B cell (primary cell): ENCODE measurements at regions not wholly inside any gene's neighbourhood (a gene's known extent, or its start where the extent isn't known, plus 50 kb on each side); places are given as distances from the start of the nearest gene placed in this dataset.
A peak's percentile ranks its signal among the peaks of the same experiment; 100 is the strongest.

Experiments used
- ATAC-seq: fragments of 200-7000 bp; cut with Tn5 transposase; one replicate; pipeline ENCODE4 v1.10.0; 2021; ENCODE audit warnings: low read depth, mild to moderate bottlenecking, moderate number of reproducible peaks, moderate library complexity
- CTCF ChIA-PET: fragments of 350-600 bp; sonication (Branson Sonifier 250); formaldehyde crosslinking; loops from one replicate; lab custom pipeline; 2021; ENCODE audit warnings: antibody characterized with exemption, inconsistent platforms; lab: Charles Lee
- POLR2A ChIA-PET: fragments of 350-600 bp; sonication (Branson Sonifier 250); formaldehyde crosslinking; loops from one replicate; lab custom pipeline; 2021; ENCODE audit warnings: antibody characterized with exemption; lab: Charles Lee
- DNase-seq: peaks from one replicate; pipeline ENCODE4 v3.0.0; 2013
- H2AFZ ChIP-seq: 2 replicates; pipeline ENCODE4 v1.6.1; 2012; ENCODE audit warnings: mild to moderate bottlenecking, low read depth, low read length; ENCODE audit not compliant: insufficient read depth, poor library complexity, severe bottlenecking
- H3K27ac ChIP-seq, 2 donors: 1 replicate in 1 of 2; 2 replicates in 1 of 2; pipeline ENCODE4 v1.5.1; 2012 to 2013; ENCODE audit warnings: low read length in 2 of 2, mild to moderate bottlenecking in 2 of 2, moderate library complexity in 1 of 2
- H3K27me3 ChIP-seq, 4 experiments: fragments of 200-600 bp in 1 of 4; sonication (generic) in 1 of 4; replicated peaks in 1 of 4; 1 replicate in 2 of 4; 2 replicates in 2 of 4; pipeline versions ENCODE4 v1.6.1 to v1.7.0; 2013 to 2016; ENCODE audit warnings: low read length in 3 of 4, mild to moderate bottlenecking in 2 of 4, mixed read lengths in 1 of 4, moderate library complexity in 1 of 4; ENCODE audit not compliant: insufficient read depth in 4 of 4, control insufficient read depth in 3 of 4; ENCODE audit errors: control extremely low read depth in 1 of 4
- H3K36me3 ChIP-seq, 2 experiments: replicated peaks in 1 of 2; 1 replicate in 1 of 2; 2 replicates in 1 of 2; pipeline versions ENCODE4 v1.6.1 to v1.7.1; 2013; ENCODE audit warnings: low read length in 1 of 2; ENCODE audit not compliant: insufficient read depth in 2 of 2, control insufficient read depth in 1 of 2; ENCODE audit errors: control extremely low read depth in 1 of 2, extremely low read depth in 1 of 2
- H3K4me1 ChIP-seq, 2 donors: fragments of 200-600 bp in 1 of 2; sonication (generic) in 1 of 2; 1 replicate in 1 of 2; 2 replicates in 1 of 2; pipeline versions ENCODE4 v1.5.1 to v1.6.1; 2013 to 2017; ENCODE audit warnings: low read length in 2 of 2; ENCODE audit not compliant: control insufficient read depth in 2 of 2, insufficient read depth in 2 of 2
- H3K4me2 ChIP-seq: replicated peaks from 2 replicates; pipeline ENCODE3; 2012; ENCODE audit warnings: mild to moderate bottlenecking, low read depth, low read length; ENCODE audit not compliant: poor library complexity, severe bottlenecking
- H3K4me3 ChIP-seq, 5 experiments: fragments of 200-600 bp in 1 of 5; sonication (generic) in 1 of 5; 1 replicate in 3 of 5; 2 replicates in 2 of 5; pipeline versions ENCODE4 v1.5.1 to v1.7.0; 2011 to 2016; ENCODE audit warnings: low read length in 4 of 5, mild to moderate bottlenecking in 4 of 5, low read depth in 2 of 5, control low read depth in 1 of 5, moderate library complexity in 1 of 5; ENCODE audit not compliant: insufficient read depth in 1 of 5; ENCODE audit errors: control extremely low read depth in 1 of 5, extremely low read depth in 1 of 5
- H3K79me2 ChIP-seq: fragments of 200-600 bp; sonication (generic); one replicate; pipeline ENCODE4 v1.6.0; 2016; ENCODE audit warnings: low read length; ENCODE audit not compliant: control insufficient read depth, insufficient read depth
- H3K9ac ChIP-seq: fragments of 200-600 bp; sonication (generic); 2 replicates; pipeline ENCODE4 v1.6.1; 2017; ENCODE audit warnings: mild to moderate bottlenecking, low read length, moderate library complexity
- H3K9me3 ChIP-seq, 3 donors: one replicate each; pipeline versions ENCODE4 v1.6.1 to v1.7.1; 2013; ENCODE audit warnings: low read length in 2 of 3; ENCODE audit not compliant: control insufficient read depth in 2 of 3, insufficient read depth in 1 of 3; ENCODE audit errors: control extremely low read depth in 1 of 3
- H4K20me1 ChIP-seq: 2 replicates; pipeline ENCODE4 v1.6.0; 2012; ENCODE audit warnings: mild to moderate bottlenecking, low read length; ENCODE audit not compliant: insufficient read depth, control insufficient read depth, poor library complexity, severe bottlenecking
- H3K27ac Mint-ChIP-seq: one replicate; pipeline ENCODE4 v1.8.0; 2021; ENCODE audit warnings: mixed read lengths
- H3K27me3 Mint-ChIP-seq: one replicate; pipeline ENCODE4 v1.8.0; 2021; ENCODE audit warnings: mixed read lengths
- H3K4me1 Mint-ChIP-seq: one replicate; pipeline ENCODE4 v1.8.0; 2021; ENCODE audit warnings: mixed read lengths
- H3K4me3 Mint-ChIP-seq: one replicate; pipeline ENCODE4 v1.8.0; 2021; ENCODE audit warnings: mixed read lengths
- H3K9me3 Mint-ChIP-seq: one replicate; pipeline ENCODE4 v1.8.0; 2022; ENCODE audit warnings: mixed read lengths; ENCODE audit not compliant: insufficient read depth
- CTCF ChIP-seq: fragments of 200-600 bp; IDR thresholded peaks from one replicate; pipeline ENCODE4 v1.8.0; 2022; ENCODE audit warnings: antibody characterized with exemption, mild to moderate bottlenecking
- EZH2 ChIP-seq: IDR thresholded peaks from 2 replicates; pipeline ENCODE4 v1.6.1; 2012; ENCODE audit warnings: borderline replicate concordance, low read depth, mild to moderate bottlenecking, moderate library complexity, low read length; ENCODE audit not compliant: insufficient read depth, poor library complexity, severe bottlenecking
- WGBS: methylation state at CpG from one replicate; pipeline ENCODE4 v1.1.5; 2013; ENCODE audit warnings: missing lambda C conversion rate; ENCODE audit not compliant: insufficient coverage; 5-methylcytosine and 5-hydroxymethylcytosine counted together
- intact Hi-C: fragments of 100-400 bp; cut with micrococcal nuclease; formaldehyde crosslinking; loops from one replicate; pipeline ENCODE4 v1.10.0; 2022

- H3K4me3 ChIP-seq, result no peak overlapping the region
- intact Hi-C loops, result no loop called here
- H3K36me3 ChIP-seq, result no peaks in the 10 kb centered on the region
- DNase-seq, result no peak
- Mint-ChIP-seq H3K27me3 (peaks cover 25% of the 10 kb centered on the region), H3K9me3 (no peaks in the 10 kb centered on the region), H3K4me1 (no peaks in the 10 kb centered on the region), H3K4me3 (no peak overlapping the region), H3K27ac (no peak overlapping the region)
- no peak overlapping the region for H3K27ac ChIP-seq
- H3K4me2 ChIP-seq, result no peak overlapping the region
- POLR2A ChIA-PET, result no interaction called here
- no peaks in the 10 kb centered on the region for H3K9me3 ChIP-seq
- H3K9ac ChIP-seq, result no peak overlapping the region
- no peaks in the 10 kb centered on the region for H3K79me2 ChIP-seq
- ATAC-seq, result no peak
- WGBS, result 90% methylated on average over 1 of the region's 3 CpGs
- no peak overlapping the region for H2AFZ ChIP-seq
- peaks cover 0 to 3% (median 0%) of the 10 kb centered on the region in 4 experiments for H3K27me3 ChIP-seq
- no peaks in the 10 kb centered on the region for H3K4me1 ChIP-seq
- TF ChIP-seq EZH2 (no peak), CTCF (no peak)
- no peaks in the 10 kb centered on the region for H4K20me1 ChIP-seq
- CTCF ChIA-PET, result no interaction called here
Measured at GRCh38 chr6:4698901-4699659, 77.1 kb upstream of the CDYL start.

- CTCF ChIA-PET, result interaction anchor here (1.0 kb wide), 1 partner anchor 244 kb away, joined by 3 read pairs; no protein-coding TSS in a partner anchor
- Mint-ChIP-seq H3K4me1 (peaks cover 4% of the 10 kb centered on the region), H3K4me3 (no peak overlapping the region), H3K27me3 (peaks cover 23% of the 10 kb centered on the region), H3K27ac (no peak overlapping the region), H3K9me3 (peaks cover 9% of the 10 kb centered on the region)
- no peaks in the 10 kb centered on the region for H3K36me3 ChIP-seq
- no CpG with 5 or more reads among the region's 4 CpGs for WGBS
- ATAC-seq (no peak), DNase-seq (peak; percentile 9)
- TF ChIP-seq CTCF (no peak), EZH2 (no peak)
- no peak overlapping the region for H3K4me3 ChIP-seq
- POLR2A ChIA-PET, result no interaction called here
- peak overlapping the region; percentile 38 for H2AFZ ChIP-seq
- peaks cover 0 to 12% (median 8%) of the 10 kb centered on the region in 3 donors for H3K9me3 ChIP-seq
- H3K79me2 ChIP-seq, result no peaks in the 10 kb centered on the region
- H3K4me2 ChIP-seq, result no peak overlapping the region
- intact Hi-C loops, result no loop called here
- H3K27ac ChIP-seq, result no peak overlapping the region
- no peaks in the 10 kb centered on the region for H4K20me1 ChIP-seq
- H3K9ac ChIP-seq, result no peak overlapping the region
- H3K4me1 ChIP-seq, result no peaks in the 10 kb centered on the region
- no peaks in the 10 kb centered on the region for H3K27me3 ChIP-seq
Measured at GRCh38 chr6:4693173-4693970, 82.8 kb upstream of the CDYL start.
